ENCODE measurements at regions not wholly inside any gene's neighbourhood (a gene's known extent, or its start where the extent isn't known, plus 50 kb on each side); places are given as distances from the start of the nearest gene placed in this dataset.
"Not testable (repeated sequence)": the region's sequence is repeated elsewhere in the genome, so short reads cannot be mapped to it uniquely, and the experiment has no call there.

- DNase-seq (ENCODE audit: low spot score): no peak
These were observed 99.7 kb upstream of the PITRM1 start for GRCh38 chr10:3272300-3272699.

GRCh38 chr10:3271354-3272115 is 99.0 kb upstream of the PITRM1 start:
- no peak for DNase-seq (ENCODE audit: low spot score)

- no peak for DNase-seq (ENCODE audit: low spot score)
These were observed 98.2 kb upstream of the PITRM1 start for GRCh38 chr10:3270577-3271316.

GRCh38 chr10:3268025-3268424 is 95.4 kb upstream of the PITRM1 start:
- no peak for DNase-seq (ENCODE audit: low spot score)

GRCh38 chr10:3265088-3265487 is 92.5 kb upstream of the PITRM1 start:
- peak; percentile 43 for DNase-seq (ENCODE audit: low spot score)

GRCh38 chr10:3264161-3264761 is 91.7 kb upstream of the PITRM1 start:
- DNase-seq (ENCODE audit: low spot score): no peak

- DNase-seq (ENCODE audit: low spot score): no peak
These were observed 91.2 kb upstream of the PITRM1 start for GRCh38 chr10:3263747-3264146.

- no peak for DNase-seq (ENCODE audit: low spot score)
These were observed 90.5 kb upstream of the PITRM1 start for GRCh38 chr10:3263082-3263481.

- peak; percentile 68 for DNase-seq (ENCODE audit: low spot score)
These were observed 89.3 kb upstream of the PITRM1 start for GRCh38 chr10:3261921-3262320.

GRCh38 chr10:3260066-3260834 is 87.7 kb upstream of the PITRM1 start:
- no peak for DNase-seq (ENCODE audit: low spot score)

- DNase-seq (ENCODE audit: low spot score): no peak
These were observed 86.9 kb upstream of the PITRM1 start for GRCh38 chr10:3259499-3259898.

GRCh38 chr10:3258394-3258793 is 85.8 kb upstream of the PITRM1 start:
- peak; percentile 97 for DNase-seq (ENCODE audit: low spot score)

GRCh38 chr10:3255616-3256015 is 83.0 kb upstream of the PITRM1 start:
- no peak for DNase-seq (ENCODE audit: low spot score)

GRCh38 chr10:3255075-3255474 is 82.5 kb upstream of the PITRM1 start:
- no peak for DNase-seq (ENCODE audit: low spot score)

GRCh38 chr10:3253974-3254373 is 81.4 kb upstream of the PITRM1 start:
- not testable (repeated sequence) for DNase-seq (ENCODE audit: low spot score)

- no peak for DNase-seq (ENCODE audit: low spot score)
These were observed 78.6 kb upstream of the PITRM1 start for GRCh38 chr10:3251172-3251571.

GRCh38 chr10:3249307-3249889 is 76.8 kb upstream of the PITRM1 start:
- no peak for DNase-seq (ENCODE audit: low spot score)

- DNase-seq (ENCODE audit: low spot score): peak; percentile 93
These were observed 76.1 kb upstream of the PITRM1 start for GRCh38 chr10:3248526-3249306.

GRCh38 chr10:3245395-3245794 is 72.8 kb upstream of the PITRM1 start:
- DNase-seq (ENCODE audit: low spot score): no peak

GRCh38 chr10:3241967-3242650 is 69.5 kb upstream of the PITRM1 start:
- no peak for DNase-seq (ENCODE audit: low spot score)
